SK-N-MC (cell line): ENCODE measurements at regions not wholly inside any gene's neighbourhood (a gene's known extent, or its start where the extent isn't known, plus 50 kb on each side); places are given as distances from the start of the nearest gene placed in this dataset.

Experiments
- EZH2 ChIP-seq: fragments of 200-600 bp; sonication (generic); IDR thresholded peaks from one replicate; pipeline ENCODE4 v1.6.1; 2017; ENCODE audit warnings: antibody characterized with exemption
- FOXP2 ChIP-seq: optimal IDR thresholded peaks from 2 replicates; pipeline ENCODE3; 2011; ENCODE audit warnings: mild to moderate bottlenecking, moderate library complexity; ENCODE audit not compliant: insufficient read depth; ENCODE audit errors: extremely low read length, control extremely low read depth
- POLR2AphosphoS5 ChIP-seq: IDR thresholded peaks from 2 replicates; pipeline ENCODE4 v1.6.1; 2012; ENCODE audit warnings: mild to moderate bottlenecking, low read depth, low read length, borderline replicate concordance

- TF ChIP-seq EZH2 = no peak
- no peak for TF ChIP-seq POLR2AphosphoS5
- TF ChIP-seq FOXP2 = no peak
Measured at GRCh38 chr11:134944986-134945385, 532.9 kb upstream of the B3GAT1 start.
